K562 (cell line): ENCODE measurements at regions not wholly inside any gene's neighbourhood (a gene's known extent, or its start where the extent isn't known, plus 50 kb on each side); places are given as distances from the start of the nearest gene placed in this dataset.

ENCODE experiments used
- ATAC-seq: fragments of 200-7000 bp; cut with Tn5 transposase; 3 replicates; pipeline ENCODE4 v1.9.1; 2020; ENCODE audit warnings: moderate library complexity
- BruUV-seq: library from RNA; stranded (reverse); fragments of 400-500 nt; replicated peaks from 2 replicates; lab custom pipeline; 2021; lab: Mats Ljungman, UMichigan
- CTCF ChIA-PET: fragments of 300-600 bp; formaldehyde crosslinking; extraction: SDS; loops from one replicate; lab custom pipeline; 2021; ENCODE audit warnings: low intra/inter-chr PET ratio; lab: Yijun Ruan, JAX
- POLR2A ChIA-PET: fragments of 300-600, 350-650 bp; sonication (Branson Sonifier 250); formaldehyde crosslinking; extraction: SDS; loops from one replicate; lab custom pipeline; 2021; ENCODE audit warnings: antibody characterized with exemption, inconsistent platforms; lab: Yijun Ruan, JAX
- DNase-seq, 4 experiments: peaks; one replicate each; pipeline versions ENCODE4 v3.0.0 to v3.0.0-alpha.2; 2011 to 2018; ENCODE audit warnings: low spot score in 3 of 4, mixed read lengths in 3 of 4; ENCODE audit errors: extremely low read depth in 1 of 4
- FAIRE-seq: peaks from 2 replicates; lab custom pipeline; 2011; peaks lifted over from hg19 to GRCh38; lab: Jason Lieb, UNC
- H2AFZ ChIP-seq: 2 replicates; pipeline ENCODE4 v1.6.0; 2011; ENCODE audit warnings: low read depth, low read length, control low read depth, inconsistent platforms
- H3K27ac ChIP-seq: fragments of 200-600 bp; 3 replicates; pipeline ENCODE4 v1.8.0; 2011; ENCODE audit warnings: low read depth, mild to moderate bottlenecking, control low read depth, inconsistent platforms, low read length, moderate library complexity, mixed read lengths; ENCODE audit errors: extremely low read depth
- H3K27me3 ChIP-seq, 2 experiments: fragments of 300-600 bp in 1 of 2; 2 replicates in 1 of 2; 3 replicates in 1 of 2; pipeline versions ENCODE4 v1.6.0 to v1.8.0; 2011; ENCODE audit warnings: inconsistent platforms in 2 of 2, low read length in 2 of 2, mild to moderate bottlenecking in 1 of 2, mixed read lengths in 1 of 2, moderate library complexity in 1 of 2; ENCODE audit not compliant: control insufficient read depth in 2 of 2, insufficient read depth in 2 of 2
- H3K36me3 ChIP-seq: fragments of 300-600 bp; 3 replicates; pipeline ENCODE4 v1.8.0; 2011; ENCODE audit warnings: mild to moderate bottlenecking, low read length, inconsistent platforms; ENCODE audit not compliant: control insufficient read depth, insufficient read depth
- H3K4me1 ChIP-seq, 2 experiments: fragments of 200-600 bp in 1 of 2; replicated peaks in 1 of 2; 2 replicates in 1 of 2; 3 replicates in 1 of 2; pipeline versions ENCODE4 v1.5.1 to v1.8.0; 2011; ENCODE audit warnings: inconsistent platforms in 2 of 2, low read length in 2 of 2, mild to moderate bottlenecking in 1 of 2, mixed read lengths in 1 of 2, moderate library complexity in 1 of 2; ENCODE audit not compliant: control insufficient read depth in 2 of 2, insufficient read depth in 2 of 2
- H3K4me2 ChIP-seq: 2 replicates; pipeline ENCODE4 v1.6.1; 2011; ENCODE audit warnings: low read length, control low read depth, inconsistent platforms, mixed read lengths; ENCODE audit not compliant: insufficient read depth
- H3K4me3 ChIP-seq: fragments of 200-600 bp; sonication (generic), shearing (Covaris generic); 2 replicates; pipeline ENCODE4 v1.5.1; 2016; ENCODE audit warnings: control low read depth, inconsistent platforms
- H3K79me2 ChIP-seq: fragments of 200-600 bp; 3 replicates; pipeline ENCODE4 v1.8.0; 2011; ENCODE audit warnings: low read length, inconsistent platforms; ENCODE audit not compliant: control insufficient read depth, insufficient read depth
- H3K9ac ChIP-seq, 2 experiments: 2 replicates each; pipeline versions ENCODE4 v1.6.0 to v1.6.1; 2011; ENCODE audit warnings: low read depth in 2 of 2, low read length in 2 of 2, control low read depth in 1 of 2, inconsistent platforms in 1 of 2, mild to moderate bottlenecking in 1 of 2, mixed read lengths in 1 of 2; ENCODE audit not compliant: insufficient read depth in 1 of 2
- H3K9me1 ChIP-seq: one replicate; pipeline ENCODE4 v1.6.0; 2011; ENCODE audit warnings: inconsistent platforms, mild to moderate bottlenecking, low read length, moderate library complexity; ENCODE audit not compliant: control insufficient read depth, insufficient read depth
- H3K9me3 ChIP-seq: replicated peaks from 2 replicates; pipeline ENCODE4 v1.5.1; 2011; ENCODE audit warnings: low read depth, low read length, inconsistent platforms; ENCODE audit not compliant: control insufficient read depth, insufficient read depth
- H4K20me1 ChIP-seq: replicated peaks from 2 replicates; pipeline ENCODE4 v1.6.1; 2011; ENCODE audit warnings: low read length, inconsistent platforms, mixed read lengths; ENCODE audit not compliant: control insufficient read depth, insufficient read depth
- EGR1 ChIP-seq: fragments of 450-650 bp; conservative IDR thresholded peaks from 2 replicates; pipeline ENCODE4 v1.6.1; 2017; ENCODE audit warnings: mild to moderate bottlenecking
- RAD21 ChIP-seq, 2 experiments: fragments of 250-450 bp in 1 of 2; fragments of 450-650 bp in 1 of 2; sonication (Bioruptor Pico) in 1 of 2; formaldehyde crosslinking in 1 of 2; IDR thresholded peaks in 1 of 2; conservative IDR thresholded peaks in 1 of 2; 2 replicates each; pipeline versions ENCODE4 v1.4.0 to v1.8.0; 2020 to 2022; ENCODE audit warnings: mild to moderate bottlenecking in 2 of 2, moderate library complexity in 1 of 2
- TAF9B ChIP-seq: fragments of 450-650 bp; IDR thresholded peaks from 2 replicates; pipeline ENCODE4 v1.6.1; 2018; ENCODE audit warnings: mild to moderate bottlenecking; ENCODE audit not compliant: partially characterized antibody
- ZNF212 ChIP-seq: fragments of 450-650 bp; formaldehyde crosslinking; IDR thresholded peaks from 2 replicates; pipeline ENCODE4 v1.4.0; 2020; ENCODE audit warnings: mild to moderate bottlenecking
- whole genome bisulfite sequencing: fragments of 100-300 bp; shearing (Covaris generic); methylation state at CpG from one replicate; pipeline ENCODE4 v1.1.6; 2016; ENCODE audit warnings: low coverage, mixed read lengths; ENCODE audit not compliant: insufficient coverage; ENCODE audit errors: missing lambda C conversion rate; 5-methylcytosine and 5-hydroxymethylcytosine counted together
- in situ Hi-C: fragments of 300-500 bp; cut with MboI; formaldehyde crosslinking; loops from 4 replicates; pipeline ENCODE4 v1.15.0; 2018; ENCODE audit warnings: inconsistent platforms, mixed read lengths
- intact Hi-C: fragments of 100-400 bp; cut with micrococcal nuclease; formaldehyde crosslinking; loops from 2 replicates; pipeline ENCODE4 v1.14.2; 2022

GRCh38 chr6:3616565-3617176, 134.8 kb downstream of the PXDC1 start (continued):
- no peak for TF ChIP-seq EGR1
- TF ChIP-seq TAF9B: no peak

- no peak overlapping the region for H3K27ac ChIP-seq
- H3K27me3 ChIP-seq: peaks cover 53 to 70% of the 10 kb centered on the region in 2 experiments
- H3K36me3 ChIP-seq: no peaks in the 10 kb centered on the region
- H2AFZ ChIP-seq: no peak overlapping the region
- H3K4me3 ChIP-seq: no peak overlapping the region
- DNase-seq (no peak), FAIRE-seq (no peak), ATAC-seq (no peak)
- in situ Hi-C loops (no loop called here), intact Hi-C loops (loop anchor here (10.0 kb wide), 1 partner anchor 331 kb away; no protein-coding TSS in a partner anchor)
- POLR2A ChIA-PET: interaction anchor here (1.0 kb wide), 1 partner anchor 13 kb away, joined by 3 read pairs; no protein-coding TSS in a partner anchor
- BruUV-seq: no TSS peak
- H3K9me1 ChIP-seq: no peaks in the 10 kb centered on the region
- no peaks in the 10 kb centered on the region for H3K79me2 ChIP-seq
- H3K9ac ChIP-seq: no peak overlapping the region
- H3K4me2 ChIP-seq: no peak overlapping the region
- H3K9me3 ChIP-seq: no peaks in the 10 kb centered on the region
- TF ChIP-seq ZNF212 (CRISPR knock-in tag) (no peak), RAD21 (CRISPR knock-in tag; conservative IDR thresholded peaks at IDR 0.05 in 1 of 2, IDR thresholded peaks at IDR 0.05 in 1 of 2) (0 out of 4 replicates have a peak, but pooled peaks of 1 of the 2 experiments have one; percentile 10)
- TF ChIP-seq, all 486 proteins: peak for 1
- WGBS: 3% methylated on average over 11 of the region's 11 CpGs
- CTCF ChIA-PET: no interaction called here
- H4K20me1 ChIP-seq: no peaks in the 10 kb centered on the region
- H3K4me1 ChIP-seq: peaks cover 0 to 4% of the 10 kb centered on the region in 2 experiments; a peak in 1 of 5 replicates
These were observed 135.8 kb downstream of the PXDC1 start for GRCh38 chr6:3615391-3616380.
